ENCODE measurements at regions not wholly inside any gene's neighbourhood (a gene's known extent, or its start where the extent isn't known, plus 50 kb on each side); places are given as distances from the start of the nearest gene placed in this dataset.

- Histone ChIP-seq H3K4me1 (ENCODE audit: control insufficient read depth, insufficient read depth, low read length, unreplicated experiment) (no peaks in the 10 kb centered on the region), H3K36me3 (ENCODE audit: insufficient read depth, low read length) (no peaks in the 10 kb centered on the region), H2AFZ (ENCODE audit: low read length, unreplicated experiment) (no peak overlapping the region)
These were observed 1245.5 kb upstream of the FAM98A start for GRCh38 chr2:34844629-34845028.

GRCh38 chr2:34838408-34838807 is 1239.3 kb upstream of the FAM98A start:
- H3K27ac ChIP-seq (ENCODE audit: low read depth, low read length), result no peak overlapping the region
- H2AFZ ChIP-seq (ENCODE audit: low read length, unreplicated experiment), result no peak overlapping the region
- H3K4me1 ChIP-seq (ENCODE audit: control insufficient read depth, insufficient read depth, low read length, unreplicated experiment), result no peaks in the 10 kb centered on the region
- H3K4me3 ChIP-seq (ENCODE audit: low read depth, low read length), result no peak overlapping the region
- H3K79me2 ChIP-seq (ENCODE audit: control insufficient read depth, insufficient read depth, low read length, unreplicated experiment), result no peaks in the 10 kb centered on the region
- no peaks in the 10 kb centered on the region for H3K27me3 ChIP-seq (ENCODE audit: insufficient read depth, low read length)
- no peaks in the 10 kb centered on the region for H3K36me3 ChIP-seq (ENCODE audit: insufficient read depth, low read length)

More at GRCh38 chr2:34844629-34845028, 1245.5 kb upstream of the FAM98A start:
- Histone ChIP-seq H3K27ac (ENCODE audit: low read depth, low read length) (no peak overlapping the region), H3K27me3 (ENCODE audit: insufficient read depth, low read length) (no peaks in the 10 kb centered on the region), H3K79me2 (ENCODE audit: control insufficient read depth, insufficient read depth, low read length, unreplicated experiment) (no peaks in the 10 kb centered on the region), H3K4me3 (ENCODE audit: low read depth, low read length) (no peak overlapping the region)

- no peak overlapping the region for H2AFZ ChIP-seq (ENCODE audit: low read length, unreplicated experiment)
- H3K4me3 ChIP-seq (ENCODE audit: low read depth, low read length), result no peak overlapping the region
- H3K27me3 ChIP-seq (ENCODE audit: insufficient read depth, low read length), result no peaks in the 10 kb centered on the region
- no peaks in the 10 kb centered on the region for H3K4me1 ChIP-seq (ENCODE audit: control insufficient read depth, insufficient read depth, low read length, unreplicated experiment)
- H3K79me2 ChIP-seq (ENCODE audit: control insufficient read depth, insufficient read depth, low read length, unreplicated experiment), result no peaks in the 10 kb centered on the region
- H3K27ac ChIP-seq (ENCODE audit: low read depth, low read length), result no peak overlapping the region
- H3K36me3 ChIP-seq (ENCODE audit: insufficient read depth, low read length), result no peaks in the 10 kb centered on the region
These were observed 1237.3 kb upstream of the FAM98A start for GRCh38 chr2:34836361-34836760.

- Histone ChIP-seq H2AFZ (ENCODE audit: low read length, unreplicated experiment) (no peak overlapping the region), H3K79me2 (ENCODE audit: control insufficient read depth, insufficient read depth, low read length, unreplicated experiment) (no peaks in the 10 kb centered on the region), H3K4me1 (ENCODE audit: control insufficient read depth, insufficient read depth, low read length, unreplicated experiment) (no peaks in the 10 kb centered on the region), H3K36me3 (ENCODE audit: insufficient read depth, low read length) (no peaks in the 10 kb centered on the region), H3K27me3 (ENCODE audit: insufficient read depth, low read length) (no peaks in the 10 kb centered on the region), H3K27ac (ENCODE audit: low read depth, low read length) (no peak overlapping the region), H3K4me3 (ENCODE audit: low read depth, low read length) (no peak overlapping the region)
These were observed 1232.0 kb upstream of the FAM98A start for GRCh38 chr2:34831096-34831495.

- Histone ChIP-seq H3K4me1 (ENCODE audit: control insufficient read depth, insufficient read depth, low read length, unreplicated experiment) (no peaks in the 10 kb centered on the region), H3K79me2 (ENCODE audit: control insufficient read depth, insufficient read depth, low read length, unreplicated experiment) (no peaks in the 10 kb centered on the region), H3K27ac (ENCODE audit: low read depth, low read length) (no peak overlapping the region)
These were observed 1229.4 kb upstream of the FAM98A start for GRCh38 chr2:34828481-34828880.

GRCh38 chr2:34827398-34827797 is 1228.3 kb upstream of the FAM98A start:
- H3K27me3 ChIP-seq (ENCODE audit: insufficient read depth, low read length), result no peaks in the 10 kb centered on the region
- no peaks in the 10 kb centered on the region for H3K4me1 ChIP-seq (ENCODE audit: control insufficient read depth, insufficient read depth, low read length, unreplicated experiment)
- H3K4me3 ChIP-seq (ENCODE audit: low read depth, low read length), result no peak overlapping the region
- no peaks in the 10 kb centered on the region for H3K36me3 ChIP-seq (ENCODE audit: insufficient read depth, low read length)
- H2AFZ ChIP-seq (ENCODE audit: low read length, unreplicated experiment), result no peak overlapping the region
- no peaks in the 10 kb centered on the region for H3K79me2 ChIP-seq (ENCODE audit: control insufficient read depth, insufficient read depth, low read length, unreplicated experiment)
- H3K27ac ChIP-seq (ENCODE audit: low read depth, low read length), result no peak overlapping the region

More at GRCh38 chr2:34828481-34828880, 1229.4 kb upstream of the FAM98A start:
- no peaks in the 10 kb centered on the region for H3K27me3 ChIP-seq (ENCODE audit: insufficient read depth, low read length)
- H3K4me3 ChIP-seq (ENCODE audit: low read depth, low read length), result no peak overlapping the region
- H2AFZ ChIP-seq (ENCODE audit: low read length, unreplicated experiment), result no peak overlapping the region
- H3K36me3 ChIP-seq (ENCODE audit: insufficient read depth, low read length), result no peaks in the 10 kb centered on the region

- Histone ChIP-seq H3K27ac (ENCODE audit: low read depth, low read length) (no peak overlapping the region), H3K4me1 (ENCODE audit: control insufficient read depth, insufficient read depth, low read length, unreplicated experiment) (no peaks in the 10 kb centered on the region), H3K79me2 (ENCODE audit: control insufficient read depth, insufficient read depth, low read length, unreplicated experiment) (no peaks in the 10 kb centered on the region)
These were observed 1226.6 kb upstream of the FAM98A start for GRCh38 chr2:34825686-34826085.

GRCh38 chr2:34822616-34823015 is 1223.5 kb upstream of the FAM98A start:
- H3K36me3 ChIP-seq (ENCODE audit: insufficient read depth, low read length), result no peaks in the 10 kb centered on the region
- no peak overlapping the region for H3K27ac ChIP-seq (ENCODE audit: low read depth, low read length)
- no peak overlapping the region for H3K4me3 ChIP-seq (ENCODE audit: low read depth, low read length)
- no peaks in the 10 kb centered on the region for H3K4me1 ChIP-seq (ENCODE audit: control insufficient read depth, insufficient read depth, low read length, unreplicated experiment)
- H3K79me2 ChIP-seq (ENCODE audit: control insufficient read depth, insufficient read depth, low read length, unreplicated experiment), result no peaks in the 10 kb centered on the region
- H2AFZ ChIP-seq (ENCODE audit: low read length, unreplicated experiment), result no peak overlapping the region
- H3K27me3 ChIP-seq (ENCODE audit: insufficient read depth, low read length), result no peaks in the 10 kb centered on the region

More at GRCh38 chr2:34825686-34826085, 1226.6 kb upstream of the FAM98A start:
- Histone ChIP-seq H3K4me3 (ENCODE audit: low read depth, low read length) (no peak overlapping the region), H3K36me3 (ENCODE audit: insufficient read depth, low read length) (no peaks in the 10 kb centered on the region), H2AFZ (ENCODE audit: low read length, unreplicated experiment) (no peak overlapping the region), H3K27me3 (ENCODE audit: insufficient read depth, low read length) (no peaks in the 10 kb centered on the region)

- no peaks in the 10 kb centered on the region for H3K36me3 ChIP-seq (ENCODE audit: insufficient read depth, low read length)
- no peaks in the 10 kb centered on the region for H3K4me1 ChIP-seq (ENCODE audit: control insufficient read depth, insufficient read depth, low read length, unreplicated experiment)
- H3K27ac ChIP-seq (ENCODE audit: low read depth, low read length), result no peak overlapping the region
- H3K79me2 ChIP-seq (ENCODE audit: control insufficient read depth, insufficient read depth, low read length, unreplicated experiment), result no peaks in the 10 kb centered on the region
- no peak overlapping the region for H3K4me3 ChIP-seq (ENCODE audit: low read depth, low read length)
- no peak overlapping the region for H2AFZ ChIP-seq (ENCODE audit: low read length, unreplicated experiment)
- no peaks in the 10 kb centered on the region for H3K27me3 ChIP-seq (ENCODE audit: insufficient read depth, low read length)
These were observed 1216.1 kb upstream of the FAM98A start for GRCh38 chr2:34815052-34815741.

- Histone ChIP-seq H3K27ac (ENCODE audit: low read depth, low read length) (no peak overlapping the region), H3K4me1 (ENCODE audit: control insufficient read depth, insufficient read depth, low read length, unreplicated experiment) (no peaks in the 10 kb centered on the region), H3K27me3 (ENCODE audit: insufficient read depth, low read length) (no peaks in the 10 kb centered on the region), H3K4me3 (ENCODE audit: low read depth, low read length) (no peak overlapping the region), H3K36me3 (ENCODE audit: insufficient read depth, low read length) (no peaks in the 10 kb centered on the region), H3K79me2 (ENCODE audit: control insufficient read depth, insufficient read depth, low read length, unreplicated experiment) (no peaks in the 10 kb centered on the region), H2AFZ (ENCODE audit: low read length, unreplicated experiment) (no peak overlapping the region)
These were observed 1211.4 kb upstream of the FAM98A start for GRCh38 chr2:34810456-34810855.

- H3K79me2 ChIP-seq (ENCODE audit: control insufficient read depth, insufficient read depth, low read length, unreplicated experiment), result no peaks in the 10 kb centered on the region
- no peak overlapping the region for H3K27ac ChIP-seq (ENCODE audit: low read depth, low read length)
- no peaks in the 10 kb centered on the region for H3K27me3 ChIP-seq (ENCODE audit: insufficient read depth, low read length)
- no peak overlapping the region for H2AFZ ChIP-seq (ENCODE audit: low read length, unreplicated experiment)
- H3K4me3 ChIP-seq (ENCODE audit: low read depth, low read length), result no peak overlapping the region
- H3K4me1 ChIP-seq (ENCODE audit: control insufficient read depth, insufficient read depth, low read length, unreplicated experiment), result no peaks in the 10 kb centered on the region
- H3K36me3 ChIP-seq (ENCODE audit: insufficient read depth, low read length), result no peaks in the 10 kb centered on the region
These were observed 1209.3 kb upstream of the FAM98A start for GRCh38 chr2:34808426-34808825.
